ENCODE measurements at regions not wholly inside any gene's neighbourhood (a gene's known extent, or its start where the extent isn't known, plus 50 kb on each side); places are given as distances from the start of the nearest gene placed in this dataset.

- ChIA-PET CTCF (no interaction called here), POLR2A (interaction anchor here (0.6 kb wide), 1 partner anchor 179 kb away, joined by 3 read pairs; no protein-coding TSS in a partner anchor)
- Histone ChIP-seq H3K27me3 (ENCODE audit: control insufficient read depth in 2 of 2, insufficient read depth in 2 of 2, low read length in 2 of 2) (peaks cover 0 to 10% of the 10 kb centered on the region in 2 experiments), H3K4me3 (replicated peaks in 1 of 3; ENCODE audit: insufficient read depth in 1 of 3, low read depth in 1 of 3, low read length in 3 of 3) (no peak overlapping the region), H4K20me1 (replicated peaks; ENCODE audit: control insufficient read depth, extremely low read depth, insufficient read depth, low read length) (no peaks in the 10 kb centered on the region), H3K4me2 (ENCODE audit: insufficient read depth, low read length) (no peak overlapping the region), H3K9ac (replicated peaks; ENCODE audit: extremely low read depth, insufficient read depth, low read length) (no peak overlapping the region), H3K27ac (ENCODE audit: insufficient read depth, low read depth, low read length) (no peak overlapping the region), H3K36me3 (ENCODE audit: control insufficient read depth in 2 of 2, extremely low read depth in 1 of 2, insufficient read depth in 2 of 2, low read length in 2 of 2) (no peaks in the 10 kb centered on the region), H3K4me1 (ENCODE audit: control insufficient read depth, extremely low read depth, insufficient read depth, low read length) (no peaks in the 10 kb centered on the region), H2AFZ (ENCODE audit: low read depth, low read length) (no peak overlapping the region), H3K9me1 (replicated peaks; ENCODE audit: control insufficient read depth, extremely low read depth, insufficient read depth, low read length) (no peaks in the 10 kb centered on the region), H3K9me3 (replicated peaks; ENCODE audit: control insufficient read depth, insufficient read depth, low read length) (no peaks in the 10 kb centered on the region), H3K79me2 (ENCODE audit: control insufficient read depth, insufficient read depth, low read length) (no peaks in the 10 kb centered on the region)
- TF ChIP-seq GATA2 (IDR thresholded peaks at IDR 0.05; ENCODE audit: insufficient read depth, insufficient read length, low read depth, low read length), result no peak
- no peak for TF ChIP-seq POLR2A (IDR thresholded peaks at IDR 0.05; ENCODE audit: low read depth, low read length)
- no peak for TF ChIP-seq POLR2AphosphoS5 (IDR thresholded peaks at IDR 0.05; ENCODE audit: insufficient read depth, low read depth, low read length)
- no peak for TF ChIP-seq JUN (IDR thresholded peaks at IDR 0.05; ENCODE audit: borderline replicate concordance, insufficient read depth, insufficient read length, low read depth)
- TF ChIP-seq CTCF (IDR thresholded peaks at IDR 0.05; ENCODE audit: extremely low read depth in 1 of 2, insufficient read depth in 1 of 2, low read depth in 1 of 2, low read length in 2 of 2), result no peak
- no peak for TF ChIP-seq EZH2 (IDR thresholded peaks at IDR 0.05; ENCODE audit: borderline replicate concordance, low read depth, low read length, severe bottlenecking)
- no peak for TF ChIP-seq MYC (IDR thresholded peaks at IDR 0.05; ENCODE audit: low read depth, low read length)
- TF ChIP-seq FOS (IDR thresholded peaks at IDR 0.05; ENCODE audit: borderline replicate concordance, insufficient read depth, low read length), result no peak
- no peak for TF ChIP-seq MAX (IDR thresholded peaks at IDR 0.05; ENCODE audit: insufficient read depth, insufficient read length)
- FAIRE-seq (no peak), DNase-seq (ENCODE audit: low read depth, low spot score) (no peak)
- intact Hi-C loops (cut with micrococcal nuclease), result no loop called here
- no TSS peak for BruUV-seq (replicated peaks)
- dilution Hi-C loops (cut with MboI; ENCODE audit: extremely low pct_ligation_motif_present, low sequenced_read_pairs), result no loop called here
Measured at GRCh38 chr21:38567335-38567969, 69.2 kb upstream of the ERG start.

All from endothelial cell of umbilical vein (primary cell).